Lower leg skin (tissue), 4 donors: ENCODE measurements at regions not wholly inside any gene's neighbourhood (a gene's known extent, or its start where the extent isn't known, plus 50 kb on each side); places are given as distances from the start of the nearest gene placed in this dataset.

Experiments used
- DNase-seq, 2 donors: peaks; one replicate each; pipeline ENCODE4 v3.0.0-alpha.2; 2019; ENCODE audit warnings: low spot score in 2 of 2
- H3K4me3 ChIP-seq: fragments of 200-600 bp; sonication (generic); 2 replicates; pipeline ENCODE4 v1.5.1; 2017; ENCODE audit warnings: mild to moderate bottlenecking, low read depth; ENCODE audit not compliant: poor library complexity, severe bottlenecking
- CTCF ChIP-seq, 3 donors: fragments of 450-650 bp; IDR thresholded peaks; one replicate each; pipeline ENCODE4 v1.5.1; 2016; ENCODE audit warnings: antibody characterized with exemption in 3 of 3, mild to moderate bottlenecking in 3 of 3, moderate library complexity in 2 of 3
- POLR2A ChIP-seq, 2 donors: fragments of 450-650 bp; IDR thresholded peaks; one replicate each; pipeline ENCODE4 v1.6.1; 2016 to 2017; ENCODE audit warnings: antibody characterized with exemption in 2 of 2, mild to moderate bottlenecking in 1 of 2, moderate library complexity in 1 of 2
- WGBS, 2 donors: methylation state at CpG; one replicate each; pipeline ENCODE4 v1.1.5; 2018; 5-methylcytosine and 5-hydroxymethylcytosine counted together
- intact Hi-C: fragments of 100-400 bp; cut with DNase I; formaldehyde crosslinking; loops from one replicate; pipeline ENCODE4 v1.15.0; 2023; ENCODE audit warnings: low total_unique reads

- no peak overlapping the region for H3K4me3 ChIP-seq
- intact Hi-C loops, result no loop called here
- TF ChIP-seq POLR2A (IDR thresholded peaks at IDR 0.05), result no peak
- no peak for TF ChIP-seq CTCF (IDR thresholded peaks at IDR 0.05)
- DNase-seq, result no peak
Observed at GRCh38 chr7:136489808-136490207, 378.6 kb upstream of the CHRM2 start.

DNA sequence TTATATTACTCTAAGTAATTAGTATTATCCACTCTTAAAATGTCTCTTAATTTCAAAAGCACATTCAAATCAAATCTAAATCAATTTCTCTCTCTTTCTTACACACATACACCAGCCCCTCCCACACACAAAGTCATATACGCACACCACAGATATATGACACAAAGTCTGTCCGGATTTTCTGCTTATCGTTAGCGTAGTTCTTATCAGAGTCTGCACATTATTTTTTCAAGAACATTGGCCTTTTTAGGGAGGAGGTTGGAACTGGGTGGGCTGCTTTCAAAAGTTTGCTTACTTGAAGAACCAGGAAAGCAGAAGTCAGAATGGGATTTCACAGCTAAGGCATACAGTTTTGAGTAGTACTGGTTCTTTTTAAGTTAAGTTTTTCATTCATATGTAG is 387.6 kb upstream of the CHRM2 start:
- no peak for DNase-seq
- H3K4me3 ChIP-seq, result no peak overlapping the region
- no peak for TF ChIP-seq CTCF (IDR thresholded peaks at IDR 0.05)
- no peak for TF ChIP-seq POLR2A (IDR thresholded peaks at IDR 0.05)
- 70 to 71% methylated on average over 4 of the region's 4 CpGs for WGBS, 2 donors
- intact Hi-C loops, result no loop called here

GRCh38 chr7:136479922-136480321 is 388.5 kb upstream of the CHRM2 start:
- 42 to 45% methylated on average over 2 of the region's 2 CpGs for WGBS, 2 donors
- H3K4me3 ChIP-seq, result no peak overlapping the region
- DNase-seq, result no peak
- intact Hi-C loops, result no loop called here
- TF ChIP-seq CTCF (IDR thresholded peaks at IDR 0.05), result no peak
- TF ChIP-seq POLR2A (IDR thresholded peaks at IDR 0.05), result no peak

GRCh38 chr7:136470179-136470578 is 398.3 kb upstream of the CHRM2 start:
- no peak for TF ChIP-seq CTCF (IDR thresholded peaks at IDR 0.05)
- no peak for TF ChIP-seq POLR2A (IDR thresholded peaks at IDR 0.05)
- WGBS, 2 donors, result 83 to 88% methylated on average over 1 of the region's 1 CpG
- intact Hi-C loops, result no loop called here
- no peak overlapping the region for H3K4me3 ChIP-seq
- DNase-seq, result no peak

GRCh38 chr7:136452949-136453348 is 415.5 kb upstream of the CHRM2 start:
- intact Hi-C loops, result no loop called here
- TF ChIP-seq CTCF (IDR thresholded peaks at IDR 0.05), result no peak
- TF ChIP-seq POLR2A (IDR thresholded peaks at IDR 0.05), result no peak
- no peak overlapping the region for H3K4me3 ChIP-seq
- WGBS, 2 donors, result 87 to 89% methylated on average over 3 of the region's 3 CpGs
- DNase-seq, result no peak

DNA sequence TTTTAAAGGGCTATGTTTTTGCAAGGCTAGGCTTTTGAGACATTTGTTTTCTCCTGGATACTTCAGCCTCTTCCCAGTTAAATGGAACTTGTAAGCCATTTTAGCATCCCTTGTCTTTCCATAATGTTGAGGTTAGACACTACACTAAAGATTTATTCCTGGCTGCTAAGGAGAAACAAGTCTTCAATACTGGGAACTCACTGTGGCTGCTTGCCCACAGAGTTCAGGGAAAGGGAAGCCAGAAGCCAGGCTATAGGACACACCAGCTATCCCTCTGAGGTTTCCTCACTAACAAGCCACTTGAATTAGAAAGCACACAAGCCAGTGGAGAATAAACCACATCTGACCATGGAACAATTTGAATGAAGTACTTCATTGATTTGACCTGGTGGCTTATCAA is 421.7 kb upstream of the CHRM2 start:
- H3K4me3 ChIP-seq, result no peak overlapping the region
- DNase-seq, result no peak
- intact Hi-C loops, result no loop called here
- TF ChIP-seq CTCF (IDR thresholded peaks at IDR 0.05), result no peak
